Caki2 (cell line): ENCODE measurements at regions not wholly inside any gene's neighbourhood (a gene's known extent, or its start where the extent isn't known, plus 50 kb on each side); places are given as distances from the start of the nearest gene placed in this dataset.

Source experiments
- DNase-seq: peaks from one replicate; pipeline ENCODE4 v3.0.0-alpha.2; 2015; ENCODE audit warnings: low read depth
- in situ Hi-C: cut with HindIII; loops from 2 replicates; pipeline ENCODE4 v1.10.0; 2016; ENCODE audit warnings: low sequenced_read_pairs, low pct_unique_long_range_greater_than_20kb, mixed read lengths

GRCh38 chr10:131500181-131500580 is 188.7 kb upstream of the TCERG1L start:
- no peak for DNase-seq
- in situ Hi-C loops: no loop called here

- no peak for DNase-seq
- in situ Hi-C loops: no loop called here
These were observed 189.4 kb upstream of the TCERG1L start for GRCh38 chr10:131500892-131501291.

GRCh38 chr10:131503992-131504391 is 192.5 kb upstream of the TCERG1L start:
- in situ Hi-C loops: no loop called here
- no peak for DNase-seq

GRCh38 chr10:131511391-131511790 is 199.9 kb upstream of the TCERG1L start:
- in situ Hi-C loops: no loop called here
- DNase-seq: no peak

- DNase-seq: no peak
- in situ Hi-C loops: no loop called here
These were observed 201.3 kb upstream of the TCERG1L start for GRCh38 chr10:131512852-131513251.

GRCh38 chr10:131513445-131513844 is 201.9 kb upstream of the TCERG1L start:
- in situ Hi-C loops: no loop called here

GRCh38 chr10:131513901-131514300 is 202.4 kb upstream of the TCERG1L start:
- DNase-seq: peak; percentile 6
- in situ Hi-C loops: no loop called here

More at GRCh38 chr10:131513445-131513844, 201.9 kb upstream of the TCERG1L start:
- peak; percentile 39 for DNase-seq

GRCh38 chr10:131514454-131514853 is 202.9 kb upstream of the TCERG1L start:
- in situ Hi-C loops: no loop called here
- DNase-seq: peak; percentile 68

- DNase-seq: no peak
- in situ Hi-C loops: no loop called here
These were observed 204.8 kb upstream of the TCERG1L start for GRCh38 chr10:131516285-131516684.

- no peak for DNase-seq
- in situ Hi-C loops: no loop called here
These were observed 206.3 kb upstream of the TCERG1L start for GRCh38 chr10:131517781-131518180.

GRCh38 chr10:131519723-131520605 is 208.4 kb upstream of the TCERG1L start:
- in situ Hi-C loops: no loop called here
- DNase-seq: no peak

GRCh38 chr10:131531265-131532190 is 220.0 kb upstream of the TCERG1L start:
- in situ Hi-C loops: no loop called here
- no peak for DNase-seq

GRCh38 chr10:131532291-131532690 is 220.8 kb upstream of the TCERG1L start:
- in situ Hi-C loops: no loop called here
- DNase-seq: no peak

- DNase-seq: no peak
- in situ Hi-C loops: no loop called here
These were observed 221.3 kb upstream of the TCERG1L start for GRCh38 chr10:131532745-131533341.

- in situ Hi-C loops: no loop called here
These were observed 222.5 kb upstream of the TCERG1L start for GRCh38 chr10:131533846-131534526.

GRCh38 chr10:131534836-131535235 is 223.3 kb upstream of the TCERG1L start:
- in situ Hi-C loops: no loop called here
- DNase-seq: no peak

More at GRCh38 chr10:131533846-131534526, 222.5 kb upstream of the TCERG1L start:
- DNase-seq: no peak

- DNase-seq: no peak
- in situ Hi-C loops: no loop called here
These were observed 225.2 kb upstream of the TCERG1L start for GRCh38 chr10:131536676-131537075.

GRCh38 chr10:131537281-131537680 is 225.8 kb upstream of the TCERG1L start:
- no peak for DNase-seq
- in situ Hi-C loops: no loop called here
